COLO668 (cell line): ENCODE measurements at regions not wholly inside any gene's neighbourhood (a gene's known extent, or its start where the extent isn't known, plus 50 kb on each side); places are given as distances from the start of the nearest gene placed in this dataset.
"Not testable (repeated sequence)": the region's sequence is repeated elsewhere in the genome, so short reads cannot be mapped to it uniquely, and the experiment has no call there.

Source experiments
- DNase-seq: peaks from one replicate; lab custom pipeline; 2025; ENCODE audit not compliant: unreplicated experiment; lab: John Stamatoyannopoulos, UW

GRCh38 chr13:78098249-78098648, 179.6 kb upstream of the EDNRB start:
- DNase-seq, result no peak

- DNase-seq, result no peak
These were observed 177.6 kb upstream of the EDNRB start for GRCh38 chr13:78096221-78096620.

GRCh38 chr13:78087966-78088678, 169.5 kb upstream of the EDNRB start:
- DNase-seq, result no peak

- no peak for DNase-seq
These were observed 167.0 kb upstream of the EDNRB start for GRCh38 chr13:78085434-78086225.

DNA sequence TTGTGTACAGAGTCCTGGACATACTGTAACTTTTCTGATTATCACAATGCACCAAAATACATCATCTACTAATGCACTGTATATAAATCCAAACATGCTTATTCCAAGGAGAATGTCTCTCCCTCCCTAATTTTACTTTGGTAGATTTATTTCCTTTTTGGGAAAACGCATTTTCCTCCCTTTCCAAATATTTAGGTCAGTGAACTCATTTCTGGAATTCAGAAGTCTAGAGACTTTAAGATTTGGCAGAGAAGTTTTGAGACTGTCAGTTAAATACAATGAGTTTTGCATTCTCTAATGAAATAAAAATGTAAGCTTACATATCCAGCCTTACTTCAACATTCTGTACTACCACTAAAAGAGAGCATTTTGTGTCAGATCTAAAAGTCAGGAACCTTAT, 165.8 kb upstream of the EDNRB start:
- DNase-seq, result no peak

DNA sequence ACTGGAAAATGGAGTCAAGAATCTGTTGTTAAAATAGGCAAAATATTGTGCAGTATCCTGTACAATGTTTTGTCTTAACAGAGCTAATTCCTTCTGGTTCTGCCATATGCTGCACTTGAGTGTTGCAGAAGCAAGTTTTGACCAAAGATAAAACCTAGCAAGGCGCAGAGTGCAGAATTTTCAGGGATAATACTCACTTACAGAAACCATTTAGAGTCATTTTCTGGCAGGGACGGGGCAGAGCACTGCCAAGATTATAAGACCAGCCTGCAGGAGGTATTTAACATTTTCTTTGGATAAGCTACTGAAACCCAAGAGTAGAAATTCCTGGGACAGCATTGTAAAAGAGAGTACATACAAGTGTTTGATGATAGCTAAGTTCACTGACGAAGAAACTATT, 159.5 kb upstream of the EDNRB start:
- no peak for DNase-seq

DNA sequence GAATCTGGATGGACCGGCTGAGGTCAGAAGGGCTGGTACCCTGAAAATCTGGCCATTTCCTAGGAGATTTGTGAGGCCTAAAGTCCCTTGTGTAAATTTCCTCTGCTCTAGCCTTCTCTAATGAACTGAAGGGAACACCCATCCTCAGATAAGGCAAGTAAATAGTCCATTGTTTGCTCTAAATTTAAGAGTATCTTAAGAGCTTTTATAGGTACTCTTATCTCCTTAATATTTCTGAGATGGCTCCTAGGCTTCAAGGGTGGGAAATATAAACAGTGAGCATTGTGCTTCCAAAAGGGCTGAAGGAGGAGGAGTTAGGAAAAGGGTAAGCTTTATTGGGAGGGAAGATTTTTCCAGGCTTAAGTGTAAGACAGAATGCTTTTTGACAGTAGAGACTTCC, 148.7 kb upstream of the EDNRB start:
- no peak for DNase-seq

DNA sequence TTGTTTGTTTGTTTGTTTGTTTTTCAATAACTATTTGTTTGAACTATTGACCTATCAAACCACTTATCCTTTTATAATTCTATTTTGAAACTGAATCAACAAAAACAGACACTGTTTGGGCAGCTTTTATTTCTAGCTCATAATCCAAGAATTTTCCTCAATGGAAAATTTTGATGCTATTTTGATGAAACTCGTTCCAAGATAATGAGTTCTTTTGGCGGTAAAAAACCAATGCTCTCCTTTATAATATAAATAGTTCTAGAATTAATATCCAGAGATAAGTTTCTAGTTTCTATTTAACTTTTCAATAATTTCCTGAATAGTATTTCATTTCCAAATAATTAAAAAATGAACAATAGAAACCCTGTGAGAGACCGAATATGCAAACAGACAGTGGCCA, 146.5 kb upstream of the EDNRB start:
- DNase-seq, result no peak

DNA sequence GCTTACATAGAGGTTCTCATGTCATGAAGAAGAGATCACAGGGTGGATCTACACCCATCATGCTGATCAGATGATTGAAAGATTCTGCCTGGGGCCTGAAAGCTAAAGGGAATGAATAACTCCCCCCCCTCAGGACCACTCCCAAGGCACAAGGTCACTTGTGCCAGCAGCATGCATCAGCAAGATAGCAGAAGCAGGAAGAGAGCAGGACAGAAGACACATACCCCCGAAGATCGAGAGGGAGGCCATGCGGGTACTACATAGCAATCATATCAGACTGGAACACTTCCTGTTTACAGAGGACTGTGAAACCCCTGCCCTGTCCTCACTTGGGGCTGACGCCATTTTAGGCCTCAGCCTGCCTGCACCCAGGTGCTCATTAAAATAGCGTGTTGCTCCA, 143.2 kb upstream of the EDNRB start:
- no peak for DNase-seq

DNA sequence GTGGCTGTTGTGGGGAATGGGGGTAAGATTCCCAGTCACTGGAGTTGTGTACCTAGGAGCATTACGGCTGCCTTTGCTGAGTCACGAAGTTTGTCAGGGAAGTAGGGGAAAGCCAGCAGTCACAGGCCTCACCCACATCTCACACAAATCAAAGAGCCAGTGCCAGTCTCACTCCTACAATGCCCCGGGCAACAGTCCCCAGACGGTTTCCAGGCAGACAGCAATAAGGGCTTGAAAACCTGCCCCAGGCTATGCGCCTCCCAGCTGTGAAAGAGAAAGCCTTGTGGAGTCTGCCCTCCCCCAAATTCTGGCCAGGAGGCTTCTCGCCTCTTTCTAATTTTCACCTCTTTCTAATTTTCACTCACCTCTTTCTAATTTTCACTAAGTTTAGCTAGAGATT, 142.3 kb upstream of the EDNRB start:
- DNase-seq, result no peak

DNA sequence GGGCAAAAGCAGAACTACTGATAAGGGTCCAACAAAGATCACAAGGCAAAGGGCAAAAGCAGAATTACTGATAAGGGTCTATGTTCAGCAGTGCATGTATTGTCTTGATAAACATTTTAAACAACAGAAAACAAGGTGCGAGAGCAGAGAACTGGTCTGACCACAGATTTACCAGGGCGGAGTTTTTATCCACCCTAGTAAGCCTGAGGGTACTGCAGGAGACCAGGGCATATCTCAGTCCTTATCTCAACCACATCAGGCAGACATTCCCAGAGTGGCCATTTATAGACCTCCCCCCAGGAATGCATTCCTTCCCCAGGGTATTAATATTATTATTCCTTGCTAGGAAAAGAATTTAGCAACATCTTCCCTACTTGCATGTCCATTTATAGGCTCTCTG, 138.2 kb upstream of the EDNRB start:
- not testable (repeated sequence) for DNase-seq

DNA sequence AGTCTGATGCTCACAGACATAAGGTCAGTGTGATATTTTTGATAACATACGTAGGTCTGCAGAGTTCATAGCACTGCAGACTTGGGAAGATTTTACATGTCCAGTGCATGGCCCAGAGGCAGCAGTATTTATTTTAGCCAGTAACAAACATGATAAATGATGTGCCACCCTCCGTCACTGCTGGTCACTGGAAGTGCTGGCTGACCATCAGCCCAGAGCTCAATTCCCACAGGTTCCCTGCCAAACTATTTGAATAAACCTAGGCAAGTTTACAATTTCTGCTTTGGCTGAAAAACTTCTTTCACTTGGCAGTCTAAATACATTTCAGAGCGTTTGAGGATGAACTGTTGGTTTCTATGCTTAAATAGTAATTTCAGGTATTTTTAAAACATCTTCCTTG, 135.5 kb upstream of the EDNRB start:
- no peak for DNase-seq

- DNase-seq, result no peak
These were observed 128.5 kb upstream of the EDNRB start for GRCh38 chr13:78047151-78047550.

DNA sequence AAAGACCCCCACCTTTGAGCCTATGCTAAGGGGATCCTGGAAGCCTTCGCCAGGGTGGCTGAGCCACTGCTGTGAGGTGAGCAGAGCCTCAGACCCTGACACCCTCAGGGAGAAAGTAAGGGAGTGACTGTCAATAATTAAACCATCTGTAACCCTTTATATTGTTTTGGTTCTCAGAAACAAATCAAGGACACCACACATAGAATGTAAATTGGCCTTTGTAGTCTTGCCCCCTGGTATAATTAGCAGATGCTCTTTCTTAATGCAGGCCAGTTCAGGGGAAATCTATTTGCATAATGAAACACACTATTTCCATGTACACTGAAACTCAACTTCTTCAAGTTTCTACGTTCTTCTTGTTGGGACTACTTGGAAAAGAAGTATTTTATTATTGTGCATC, 127.7 kb upstream of the EDNRB start:
- DNase-seq, result no peak

GRCh38 chr13:78045916-78046315, 127.3 kb upstream of the EDNRB start:
- DNase-seq, result no peak

GRCh38 chr13:78041366-78041765, 122.7 kb upstream of the EDNRB start:
- DNase-seq, result not testable (repeated sequence)

DNA sequence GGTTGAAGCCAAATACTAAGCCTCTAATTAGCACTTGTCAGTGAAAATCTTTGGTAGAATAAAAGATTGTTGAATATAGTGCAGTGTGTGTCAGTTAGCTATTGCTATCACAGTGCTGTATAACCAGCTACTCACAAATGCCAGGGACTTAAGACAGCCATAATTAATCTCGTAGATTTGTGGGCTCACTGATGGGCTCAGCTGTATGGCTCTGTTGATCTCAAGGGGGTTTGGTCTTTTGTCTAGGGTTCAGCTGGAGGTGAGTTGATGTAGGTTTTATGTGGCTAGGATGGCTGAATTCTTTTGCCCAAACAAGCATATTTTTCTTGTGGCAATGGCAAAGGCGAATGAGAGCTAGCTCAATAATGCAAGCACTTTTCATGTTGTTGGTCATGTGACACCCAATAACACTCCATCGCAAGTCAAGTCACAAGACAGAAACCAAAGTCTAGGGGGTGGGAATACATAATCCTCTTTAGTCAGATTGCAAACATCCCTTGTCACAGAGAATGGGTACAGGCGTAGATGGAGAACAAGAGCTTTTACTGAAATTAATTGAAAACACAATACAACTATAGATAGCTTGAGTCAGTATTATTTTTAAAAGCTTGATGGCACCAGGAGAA, 121.7 kb upstream of the EDNRB start:
- no peak for DNase-seq

DNA sequence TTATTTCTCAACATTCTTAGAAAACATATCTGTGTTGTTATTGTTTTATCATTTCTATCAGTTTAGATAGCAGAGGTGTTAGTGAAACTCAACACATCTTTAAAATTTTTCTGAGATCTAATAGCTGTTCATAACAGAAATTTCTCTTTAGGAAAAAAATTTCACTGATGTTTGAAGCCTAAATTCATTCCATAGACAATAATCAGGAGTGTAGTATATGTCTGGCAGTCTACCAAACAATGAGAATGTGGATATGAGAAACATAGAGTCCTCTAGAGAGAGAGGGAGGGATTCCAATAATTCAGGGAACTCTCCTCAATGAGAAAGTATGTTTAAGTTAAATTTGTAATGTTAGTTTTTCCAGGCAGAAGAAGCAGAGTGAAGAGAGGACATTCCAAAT, 118.2 kb upstream of the EDNRB start:
- no peak for DNase-seq

- no peak for DNase-seq
These were observed 116.9 kb upstream of the EDNRB start for GRCh38 chr13:78035500-78035899.

DNA sequence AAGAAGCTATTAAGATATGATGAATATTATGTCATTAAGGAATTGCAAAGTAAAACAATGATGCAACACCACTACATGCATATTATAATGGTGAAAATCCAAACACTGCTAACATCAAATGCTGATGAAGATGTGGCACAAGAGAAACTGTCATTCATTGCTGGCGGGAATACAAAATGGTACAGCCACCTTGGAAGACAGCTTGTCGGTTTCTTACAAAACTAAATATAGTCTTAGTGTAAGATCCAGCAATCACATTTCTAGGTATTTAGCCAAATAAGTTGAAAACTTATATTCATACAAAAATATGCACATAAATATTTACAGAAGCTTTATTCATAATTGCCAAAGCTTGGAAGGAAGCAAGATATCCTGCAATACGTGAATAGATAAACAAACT, 114.9 kb upstream of the EDNRB start:
- DNase-seq, result no peak

- DNase-seq, result no peak
These were observed 113.5 kb upstream of the EDNRB start for GRCh38 chr13:78032132-78032531.

GRCh38 chr13:78030341-78030896, 111.8 kb upstream of the EDNRB start:
- no peak for DNase-seq
